HG02571 (cell line): ENCODE measurements at regions not wholly inside any gene's neighbourhood (a gene's known extent, or its start where the extent isn't known, plus 50 kb on each side); places are given as distances from the start of the nearest gene placed in this dataset.

Experiments
- ATAC-seq: cut with Tn5 transposase; IDR thresholded peaks from one replicate; pipeline ENCODE4 v1.9.1; 2021; ENCODE audit warnings: mild to moderate bottlenecking, moderate library complexity; ENCODE audit not compliant: unreplicated experiment

DNA sequence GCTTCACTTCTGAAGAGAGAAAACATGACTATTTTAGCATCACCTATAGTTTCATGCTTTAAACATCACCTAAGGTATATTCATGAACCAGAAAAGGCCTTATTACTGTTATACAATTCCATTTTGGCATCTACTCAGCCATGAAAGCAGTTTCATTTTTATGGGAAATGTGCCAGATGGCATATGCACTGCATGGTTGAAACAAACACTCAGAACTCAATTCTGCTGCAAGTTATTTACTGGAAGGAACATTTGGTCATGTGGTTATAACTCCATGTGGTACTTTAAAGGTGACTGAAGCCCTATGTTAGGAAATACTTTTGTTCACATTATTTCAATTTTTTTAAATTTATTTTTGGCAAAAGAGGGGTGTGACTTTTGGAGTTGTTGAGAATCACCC, 287.5 kb upstream of the CRIM1 start:
- no peak for ATAC-seq

DNA sequence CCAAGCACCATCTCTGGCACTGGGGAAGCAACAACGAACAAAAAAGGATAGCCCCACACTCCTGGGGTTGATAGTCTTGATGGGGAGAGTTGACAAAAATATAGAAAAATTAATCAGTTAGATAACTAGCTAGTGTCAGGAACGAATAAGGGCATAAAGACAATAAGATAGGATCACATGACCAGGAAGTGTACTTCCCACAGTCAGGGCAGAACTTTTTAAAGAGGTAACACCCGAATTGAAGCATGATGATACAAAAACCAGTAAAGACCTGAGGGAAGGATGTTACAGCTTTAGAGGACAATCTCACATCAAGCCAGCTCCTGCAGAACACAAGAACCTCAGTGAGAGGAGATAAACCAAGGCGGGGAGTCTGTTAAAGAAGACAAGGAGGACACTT, 295.4 kb upstream of the CRIM1 start:
- peak; percentile 10 for ATAC-seq

DNA sequence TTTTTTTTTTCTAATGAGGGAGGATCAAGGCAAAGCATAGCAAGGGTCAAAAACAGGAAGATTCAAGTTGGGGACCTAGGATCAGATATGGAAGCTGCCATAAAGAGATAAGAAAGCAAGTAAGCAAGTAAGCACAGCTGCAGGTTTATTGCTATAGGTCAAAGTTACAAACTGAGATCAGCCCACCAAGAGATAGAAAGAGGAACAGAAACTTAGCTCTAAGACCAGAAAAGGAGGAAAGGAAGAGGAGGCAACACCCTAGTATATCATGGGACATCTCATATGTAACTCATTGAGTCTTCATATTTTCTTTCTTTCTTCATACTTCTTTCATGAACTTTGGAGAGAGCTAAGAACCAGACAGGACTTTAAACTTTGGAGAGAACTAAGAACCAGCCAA, 295.9 kb upstream of the CRIM1 start:
- ATAC-seq = peak; percentile 100

DNA sequence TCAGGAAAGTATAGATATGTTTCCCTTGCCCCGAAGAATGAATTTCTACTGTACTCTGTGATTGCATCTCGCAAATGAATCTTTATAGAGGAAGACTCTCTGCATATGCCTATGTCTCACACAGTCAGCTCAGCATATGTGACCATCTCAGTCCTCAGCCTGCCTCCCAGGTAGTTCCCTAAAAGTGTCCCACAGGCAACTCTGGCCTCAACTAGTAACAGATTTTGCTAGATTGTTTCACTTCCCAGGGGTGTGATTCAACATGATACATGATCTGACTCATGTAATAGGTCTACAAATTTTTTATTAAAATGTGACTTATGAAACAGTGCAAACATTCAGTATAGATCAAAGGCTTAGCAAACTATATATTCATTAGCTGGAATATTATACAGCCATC, 296.6 kb upstream of the CRIM1 start:
- ATAC-seq = no peak

DNA sequence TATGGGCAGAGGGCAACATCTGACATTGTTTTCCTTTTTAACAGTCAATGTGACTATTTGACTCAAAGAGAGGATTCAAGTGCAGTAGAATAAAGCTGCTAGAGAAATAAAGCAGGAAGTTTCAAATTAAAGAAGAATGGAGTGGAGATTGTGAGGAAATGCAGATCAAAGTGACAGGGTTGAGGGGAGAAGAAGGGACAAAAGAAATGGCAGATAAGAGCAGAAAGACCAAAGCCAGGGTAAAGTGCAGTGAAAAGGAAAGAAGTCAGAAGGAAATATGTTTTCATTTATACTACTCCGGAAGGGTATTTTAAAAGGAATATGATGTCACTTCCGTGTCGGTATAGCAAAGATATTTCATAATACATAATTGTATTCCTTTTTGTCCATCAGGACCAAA, 297.5 kb upstream of the CRIM1 start:
- no peak for ATAC-seq

DNA sequence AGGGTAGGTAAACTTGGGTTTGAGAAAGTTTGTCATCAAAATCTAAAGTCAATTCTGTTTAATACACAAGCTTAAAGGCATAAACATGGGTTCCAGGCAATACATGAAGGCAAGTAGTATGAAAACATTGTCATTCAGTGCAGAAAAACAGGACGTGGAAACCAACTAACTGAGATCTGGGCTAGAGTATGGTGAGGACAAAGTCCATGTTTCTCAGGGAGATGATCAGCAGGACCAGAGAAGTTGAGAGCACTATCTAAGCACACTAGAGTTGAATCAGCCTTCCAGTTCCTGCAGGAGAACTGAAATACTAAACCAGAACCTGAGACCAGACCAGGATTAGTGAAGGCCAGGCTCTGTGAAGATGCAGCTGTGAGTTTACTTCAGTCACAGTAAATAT, 302.8 kb upstream of the CRIM1 start:
- no peak for ATAC-seq

DNA sequence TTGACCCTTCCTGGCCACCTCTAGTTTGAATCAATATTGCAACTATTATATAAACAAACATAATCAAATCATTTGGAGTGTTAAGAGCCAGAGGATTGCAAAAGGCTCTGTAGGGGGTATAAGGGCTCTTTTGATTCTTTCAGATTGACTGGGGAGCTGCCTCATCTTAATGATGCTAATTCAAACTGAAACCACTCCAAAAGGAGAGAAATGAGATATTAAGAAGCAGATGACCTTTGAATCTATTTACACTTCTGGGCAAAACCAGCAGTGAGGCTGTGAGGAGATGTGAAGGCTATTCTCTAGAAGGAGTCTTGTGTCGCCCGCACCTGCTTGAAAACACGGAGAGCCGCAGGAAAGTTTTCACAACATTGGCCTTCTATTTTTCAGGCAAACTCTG, 311.2 kb upstream of the CRIM1 start:
- no peak for ATAC-seq

DNA sequence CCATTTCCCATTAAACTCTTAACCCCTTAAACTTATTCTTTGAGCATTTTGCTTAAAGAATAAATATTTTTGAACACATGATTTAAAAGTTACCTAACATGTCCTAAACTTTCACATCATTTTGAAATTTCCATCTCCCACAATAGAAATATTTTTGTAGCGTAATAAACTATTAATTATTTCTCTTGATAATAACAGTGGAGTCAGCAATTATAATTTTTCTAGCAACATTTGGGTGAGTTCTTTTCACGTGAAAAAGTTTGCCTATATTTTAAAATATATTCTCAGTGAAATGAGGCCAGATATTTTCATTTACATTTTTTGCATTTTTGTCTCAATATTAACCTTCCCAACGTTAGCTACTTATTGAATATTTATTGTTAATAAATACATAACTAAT, 320.4 kb upstream of the CRIM1 start:
- ATAC-seq = no peak

DNA sequence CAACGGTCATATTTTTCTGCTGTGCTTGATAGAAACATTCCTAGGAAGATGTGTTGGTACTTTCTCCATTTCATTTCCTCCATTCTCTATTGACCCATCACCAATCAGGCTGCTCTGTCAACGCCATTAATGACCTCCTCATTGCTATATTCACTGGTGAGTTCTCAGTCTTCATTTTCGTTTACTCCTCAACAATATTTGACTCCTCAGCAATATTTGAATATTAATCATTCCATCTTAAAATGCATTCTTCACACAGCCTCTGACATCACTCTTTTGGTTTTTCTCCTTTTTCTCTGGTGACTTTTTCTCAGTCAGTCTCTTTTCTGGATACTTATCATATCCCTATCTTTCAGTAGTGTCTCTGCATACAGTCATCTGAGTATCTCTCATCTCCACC, 323.5 kb upstream of the CRIM1 start:
- no peak for ATAC-seq

DNA sequence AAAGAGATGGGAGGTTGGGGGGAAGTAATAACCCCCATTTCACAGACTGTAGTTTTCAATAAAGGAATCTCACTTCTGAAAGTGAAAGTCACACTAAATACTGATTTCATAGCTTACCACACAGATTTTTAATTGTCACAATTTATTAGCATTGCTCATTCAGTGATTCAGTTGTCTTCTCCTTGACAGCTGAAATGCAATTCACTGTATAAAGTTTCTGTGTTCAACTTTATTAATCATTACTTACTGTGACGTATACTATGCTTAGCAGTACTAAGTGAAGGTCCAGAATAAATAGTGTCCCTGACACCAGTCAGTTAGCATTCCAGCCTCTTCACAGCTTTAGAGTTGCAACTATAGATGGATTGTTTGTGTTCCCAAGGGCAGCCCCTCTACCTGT, 324.1 kb upstream of the CRIM1 start:
- ATAC-seq = no peak

DNA sequence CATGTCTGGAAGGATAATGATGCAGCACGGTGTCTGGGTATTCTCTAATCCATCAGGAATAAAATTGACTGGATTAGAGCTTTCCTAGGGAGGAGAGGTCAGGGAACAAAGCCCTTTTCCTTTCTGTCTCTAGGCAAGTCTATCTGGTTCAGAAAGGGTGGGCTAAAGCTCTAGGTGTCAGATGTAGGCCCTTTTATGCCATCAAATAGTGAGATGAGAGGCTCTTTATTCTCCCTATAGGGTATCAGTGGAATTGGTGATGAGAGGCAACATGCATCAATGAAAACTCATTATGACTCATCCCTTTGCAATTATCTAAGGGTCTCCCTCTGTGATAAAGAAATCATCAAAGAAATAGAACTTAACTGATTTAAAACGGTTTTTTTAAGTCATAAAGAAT, 328.0 kb upstream of the CRIM1 start:
- ATAC-seq = no peak

DNA sequence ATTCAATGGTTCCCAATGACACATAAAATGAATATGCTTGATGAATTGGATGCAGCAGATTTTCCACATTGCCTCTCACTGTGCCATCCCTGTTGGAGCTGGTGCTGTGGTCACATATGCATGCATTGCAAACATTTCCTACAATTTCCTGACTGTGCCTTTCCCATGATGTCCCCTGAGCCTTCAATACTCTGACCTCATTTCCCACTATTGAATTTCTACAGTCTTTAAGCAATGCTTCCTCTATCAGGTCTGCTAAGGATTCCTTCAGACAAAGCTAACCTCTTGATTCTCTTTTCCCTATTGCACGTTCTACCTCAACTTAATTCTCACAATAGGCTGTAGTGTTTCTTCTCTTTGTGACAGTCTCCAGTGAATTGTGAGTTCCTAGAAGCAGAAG, 342.5 kb upstream of the CRIM1 start:
- no peak for ATAC-seq

DNA sequence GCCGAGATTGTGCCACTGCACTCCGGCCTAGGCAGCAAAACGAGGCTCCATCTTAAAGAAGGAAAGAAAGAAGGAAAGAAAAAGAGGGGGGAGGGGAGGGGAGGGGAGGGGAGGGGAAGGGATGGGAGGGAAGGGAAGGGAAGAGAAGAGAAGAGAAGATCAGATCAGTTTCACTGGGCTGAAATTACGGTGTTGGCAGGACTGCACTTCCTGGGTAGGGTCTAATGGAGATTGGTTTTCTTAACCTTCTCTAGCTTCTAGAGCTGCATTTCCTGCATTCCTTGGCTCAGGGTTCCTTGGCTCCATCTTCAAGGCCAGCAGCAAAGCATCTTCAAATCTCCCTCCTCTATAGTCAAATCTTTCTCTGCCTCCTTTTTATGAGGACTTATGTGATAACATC, 349.1 kb upstream of the CRIM1 start:
- ATAC-seq = no peak

DNA sequence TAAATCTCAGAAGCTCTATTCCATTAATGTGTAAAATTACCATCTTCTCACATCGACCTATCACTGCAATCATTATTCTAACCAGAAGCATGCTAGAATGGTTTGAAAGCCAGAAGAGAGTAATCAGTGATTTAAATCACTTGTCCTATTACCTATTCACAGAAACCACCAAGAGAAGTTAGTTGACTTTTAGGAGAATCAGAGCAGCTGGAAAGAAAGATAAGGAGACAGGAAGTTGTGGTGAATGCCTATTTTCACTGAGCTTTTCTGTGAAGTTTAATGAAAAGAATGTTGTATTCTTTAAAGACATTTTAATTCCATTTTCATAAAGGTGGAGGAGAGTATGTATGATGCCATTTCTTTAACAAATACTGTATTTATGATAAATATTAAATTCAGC, 352.6 kb upstream of the CRIM1 start:
- no peak for ATAC-seq

DNA sequence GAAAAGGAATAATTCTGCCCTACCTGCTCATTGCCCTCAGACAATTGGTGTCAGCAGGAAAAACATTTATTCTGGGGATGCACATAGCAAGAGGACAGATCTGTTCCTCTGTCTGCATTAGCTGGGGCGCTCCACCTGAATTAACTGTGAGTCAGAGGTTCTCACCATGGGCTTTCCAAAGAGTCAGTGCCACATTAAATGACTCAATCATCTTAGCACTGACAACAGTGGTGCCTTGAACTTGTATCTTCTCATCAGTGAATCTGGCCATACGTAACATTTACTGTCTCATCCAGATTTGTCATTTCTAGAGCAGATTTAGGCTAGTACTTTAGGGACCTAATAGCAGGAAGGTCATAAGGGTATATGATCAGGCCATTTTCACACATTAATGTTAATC, 358.1 kb upstream of the CRIM1 start:
- ATAC-seq = no peak

DNA sequence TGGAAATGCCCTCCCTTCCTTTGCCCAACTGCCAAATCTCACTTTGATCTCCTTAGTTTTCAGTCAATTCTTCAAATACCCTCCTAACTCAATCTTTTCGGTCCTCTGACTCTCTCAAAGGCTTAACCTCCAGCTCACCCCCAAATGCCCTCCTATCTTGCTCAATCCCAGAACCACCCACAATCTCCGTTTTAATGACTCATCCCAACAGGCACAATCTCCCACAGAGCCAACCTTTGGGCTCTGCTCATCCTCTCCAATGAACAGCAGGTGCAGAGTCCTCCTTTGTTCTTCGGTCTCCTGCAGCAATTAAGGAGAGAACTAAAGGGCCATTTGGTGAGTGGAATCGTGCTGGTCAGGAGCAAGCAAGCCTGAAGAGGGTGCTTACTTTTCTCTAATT, 366.1 kb upstream of the CRIM1 start:
- no peak for ATAC-seq

DNA sequence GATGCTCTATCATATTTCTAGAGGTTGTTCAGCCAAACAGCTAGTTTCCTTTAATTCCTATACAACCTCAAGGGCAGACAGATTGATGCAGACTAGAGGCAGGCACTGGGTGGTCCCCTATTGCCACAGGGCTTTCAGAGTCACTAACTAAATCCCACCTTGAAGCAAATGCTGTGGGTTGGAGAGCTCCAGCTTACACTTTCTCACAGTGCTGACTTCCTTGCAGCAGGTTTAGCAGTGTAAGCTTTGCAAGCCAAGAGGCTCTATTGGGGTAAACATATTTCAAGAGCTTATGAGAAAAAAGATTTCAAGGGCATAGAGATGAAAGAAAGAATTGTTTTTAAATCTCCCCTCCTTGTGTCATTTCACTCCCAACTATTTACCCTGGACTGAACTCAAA, 366.5 kb upstream of the CRIM1 start:
- ATAC-seq = no peak

DNA sequence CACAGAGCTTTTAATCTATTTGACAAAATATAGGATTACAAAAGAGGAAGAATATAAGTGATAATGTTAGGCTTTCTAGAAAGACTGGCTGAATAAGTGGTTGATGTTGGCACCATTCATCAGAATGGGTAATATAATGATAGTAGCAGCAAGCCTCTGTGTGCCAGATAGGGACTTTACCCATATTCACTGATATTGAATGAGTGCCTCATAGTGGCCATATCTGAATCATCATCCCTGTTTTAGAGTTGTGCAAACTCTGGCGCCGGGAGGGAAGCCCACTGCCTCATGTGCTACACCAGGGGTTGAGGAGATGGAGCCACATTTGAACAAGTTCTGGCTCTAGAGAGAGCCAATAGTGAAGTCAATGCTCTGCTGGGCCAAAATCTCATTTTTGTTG, 368.7 kb upstream of the CRIM1 start:
- no peak for ATAC-seq

DNA sequence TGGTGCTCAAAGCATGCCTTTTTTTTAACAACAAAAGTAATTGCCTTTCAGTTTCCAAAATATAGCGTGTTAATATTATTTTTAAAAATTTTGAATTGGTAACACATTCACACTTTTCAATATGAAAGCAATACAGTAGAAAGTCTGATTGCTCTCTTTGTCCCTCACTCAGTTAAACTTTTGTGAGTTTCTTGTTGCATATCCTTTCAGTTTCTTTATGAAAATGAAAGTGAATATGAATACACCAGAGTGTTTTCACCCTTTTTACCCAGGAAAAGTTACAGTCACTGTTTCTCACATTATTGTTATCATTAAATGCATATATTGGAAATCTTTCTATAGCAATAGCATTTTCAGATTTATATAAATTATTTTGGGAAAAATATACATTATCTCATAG, 377.4 kb upstream of the CRIM1 start:
- peak; percentile 97 for ATAC-seq

DNA sequence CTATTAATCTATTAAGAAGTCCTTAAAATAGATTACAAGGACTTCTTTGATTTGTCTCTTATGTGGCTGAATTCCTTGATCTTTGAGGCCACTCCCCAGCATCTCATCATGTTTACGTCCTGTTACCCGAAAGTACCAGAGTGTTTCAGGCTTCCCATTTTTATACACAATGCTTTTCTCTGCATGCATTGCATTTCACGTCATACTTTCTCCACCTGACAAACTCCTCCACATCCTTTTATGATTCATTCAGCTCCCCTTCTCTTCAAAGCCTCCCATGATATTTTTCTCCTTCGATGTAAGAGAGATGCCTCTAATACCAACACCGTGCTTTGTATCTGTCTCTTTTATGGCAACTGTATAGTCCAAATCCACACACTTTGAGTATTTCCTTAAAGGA, 379.0 kb upstream of the CRIM1 start:
- no peak for ATAC-seq

DNA sequence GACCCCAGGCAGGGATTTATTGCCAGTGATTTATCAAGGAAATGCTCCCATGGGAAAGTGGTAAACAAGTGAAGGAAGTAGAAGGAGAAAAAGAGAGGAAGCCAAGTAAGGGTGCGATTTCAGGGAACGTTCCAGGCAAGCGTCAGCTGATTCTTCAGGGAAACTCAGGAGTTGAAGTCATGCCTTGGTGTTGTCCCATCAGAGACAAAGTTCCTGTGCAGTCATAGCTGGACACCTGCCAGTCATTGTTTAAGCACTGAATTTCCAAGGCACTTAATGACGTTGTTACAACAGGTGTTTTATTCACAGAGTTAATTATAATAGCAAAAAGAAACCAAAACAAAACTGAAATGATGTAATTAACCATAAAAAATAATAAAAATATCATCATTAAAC, 381.8 kb upstream of the CRIM1 start:
- ATAC-seq = no peak

DNA sequence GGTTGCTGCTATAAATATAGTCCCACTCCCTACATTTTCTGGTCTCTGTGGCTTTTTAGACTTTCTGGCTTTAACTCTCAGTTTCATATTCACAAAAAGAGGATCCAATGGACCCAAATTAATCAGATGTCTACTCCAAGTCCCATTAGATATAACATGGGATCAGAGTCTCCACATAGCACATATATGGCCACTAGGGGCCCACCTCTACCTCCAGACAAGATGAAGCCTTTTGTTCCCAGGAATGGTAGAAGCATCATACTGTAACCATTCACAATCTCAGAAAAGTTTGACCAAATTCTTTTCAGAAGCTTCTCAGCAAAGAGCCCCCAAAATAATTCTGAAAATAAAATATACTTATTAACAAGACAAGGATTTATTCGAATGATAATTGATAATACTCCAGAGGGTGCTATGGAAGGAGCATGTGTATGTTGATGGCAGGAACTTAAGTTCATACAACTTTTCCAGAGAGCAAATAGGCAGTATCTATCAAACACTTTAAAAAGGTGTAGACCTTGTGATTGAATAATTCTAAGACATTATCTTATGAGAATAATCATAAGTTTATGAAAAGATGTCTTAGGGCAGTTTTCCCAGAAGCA, 382.3 kb upstream of the CRIM1 start:
- ATAC-seq = peak; percentile 69

DNA sequence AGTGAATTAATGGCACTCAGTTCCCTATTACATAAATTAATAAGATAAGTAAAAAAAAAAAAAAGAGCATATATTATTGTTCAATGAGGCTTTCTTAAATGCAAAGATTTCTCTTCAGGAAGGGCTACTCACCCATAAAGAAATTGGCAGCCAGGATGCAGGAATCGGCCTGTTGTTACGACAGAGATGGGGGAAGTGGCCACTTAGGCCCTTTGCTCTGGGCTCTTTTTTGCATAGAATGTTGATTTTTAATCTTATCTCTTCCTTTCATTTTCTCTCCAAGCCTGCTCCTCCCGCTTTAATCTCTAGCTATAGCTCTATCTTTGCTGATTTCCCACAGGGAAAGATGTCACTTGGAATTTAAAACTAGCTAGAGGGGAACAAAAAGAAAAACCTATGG, 391.8 kb upstream of the CRIM1 start:
- ATAC-seq = no peak

DNA sequence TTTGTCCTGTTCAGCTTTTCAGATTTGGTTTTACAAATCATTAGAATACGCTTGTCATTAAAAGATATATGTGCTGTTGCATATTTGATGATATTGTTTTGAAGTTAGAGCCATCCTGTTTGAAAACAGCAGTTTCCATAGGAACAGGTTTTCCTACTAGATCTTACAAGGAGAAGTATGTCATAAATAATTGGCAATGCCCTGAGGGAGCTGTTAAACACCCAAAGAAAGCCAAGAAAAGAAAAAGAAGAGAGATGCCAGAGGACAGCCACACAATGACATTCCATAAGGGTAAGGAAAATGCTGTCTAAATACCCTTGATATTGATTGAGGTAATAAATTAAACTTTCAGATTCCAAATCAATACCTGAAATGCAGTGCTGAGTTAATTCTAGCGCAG, 392.2 kb upstream of the CRIM1 start:
- no peak for ATAC-seq
